Prostate gland (tissue), 2 donors: ENCODE measurements at regions not wholly inside any gene's neighbourhood (a gene's known extent, or its start where the extent isn't known, plus 50 kb on each side); places are given as distances from the start of the nearest gene placed in this dataset.
A peak's percentile ranks its signal among the peaks of the same experiment; 100 is the strongest.

Source experiments
- CTCF ChIP-seq, 4 experiments: fragments of 200-600 bp in 2 of 4; fragments of 450-650 bp in 2 of 4; sonication (generic) in 2 of 4; IDR thresholded peaks; 1 replicate in 3 of 4; 2 replicates in 1 of 4; pipeline ENCODE4 v1.5.1; 2016 to 2019; ENCODE audit warnings: antibody characterized with exemption in 4 of 4, mild to moderate bottlenecking in 2 of 4, moderate library complexity in 2 of 4
- POLR2A ChIP-seq: fragments of 450-650 bp; IDR thresholded peaks from one replicate; pipeline ENCODE4 v1.6.1; 2016; ENCODE audit warnings: antibody characterized with exemption, mild to moderate bottlenecking
- POLR2AphosphoS5 ChIP-seq: sonication (generic); formaldehyde crosslinking; IDR thresholded peaks from one replicate; pipeline ENCODE4 v1.6.1; 2017; ENCODE audit warnings: antibody characterized with exemption

- TF ChIP-seq POLR2A (no peak), CTCF (IDR thresholded peaks at IDR 0.05) (no peak), POLR2AphosphoS5 (peak; percentile 10)
Measured at GRCh38 chr6:3905945-3906845, 57.0 kb downstream of the FAM50B start.
